Heart left ventricle (tissue), 16 donors: ENCODE measurements at regions not wholly inside any gene's neighbourhood (a gene's known extent, or its start where the extent isn't known, plus 50 kb on each side); places are given as distances from the start of the nearest gene placed in this dataset.

Experiments
- ATAC-seq, 4 donors: fragments of 200-7000 bp; cut with Tn5 transposase; one replicate each; pipeline ENCODE4 v1.9.1; 2020 to 2022; ENCODE audit warnings: moderate library complexity in 4 of 4, mild to moderate bottlenecking in 3 of 4, moderate number of reproducible peaks in 1 of 4
- DNase-seq, 5 donors: peaks; one replicate each; pipeline ENCODE4 v3.0.0-alpha.2; 2020
- H3K27ac ChIP-seq, 12 donors: fragments of 200-600 bp; sonication (generic) in 4 of 12; one replicate each; pipeline versions ENCODE4 v1.5.0 to v1.8.0; 2016 to 2022; ENCODE audit warnings: mild to moderate bottlenecking in 2 of 12
- H3K27me3 ChIP-seq, 9 donors: fragments of 200-600 bp; sonication (generic) in 2 of 9; one replicate each; pipeline versions ENCODE4 v1.5.1 to v1.8.0; 2016 to 2022; ENCODE audit warnings: mild to moderate bottlenecking in 3 of 9
- H3K36me3 ChIP-seq, 9 donors: fragments of 200-600 bp; sonication (generic) in 2 of 9; one replicate each; pipeline versions ENCODE4 v1.5.0 to v1.8.0; 2018 to 2022; ENCODE audit warnings: mild to moderate bottlenecking in 2 of 9
- H3K4me1 ChIP-seq, 12 donors: fragments of 200-600 bp; sonication (generic) in 4 of 12; one replicate each; pipeline versions ENCODE4 v1.5.0 to v1.8.0; 2016 to 2022; ENCODE audit warnings: mild to moderate bottlenecking in 3 of 12
- H3K4me3 ChIP-seq, 12 donors: fragments of 200-600 bp; sonication (generic) in 4 of 12; one replicate each; pipeline versions ENCODE4 v1.5.0 to v1.8.0; 2017 to 2022; ENCODE audit warnings: mild to moderate bottlenecking in 9 of 12, moderate library complexity in 4 of 12
- H3K9me3 ChIP-seq, 12 donors: fragments of 200-600 bp; sonication (generic) in 4 of 12; one replicate each; pipeline versions ENCODE4 v1.5.0 to v1.8.0; 2016 to 2022; ENCODE audit warnings: mild to moderate bottlenecking in 1 of 12
- CTCF ChIP-seq, 12 donors: fragments of 200-600 bp; sonication (generic) in 4 of 12; IDR thresholded peaks; one replicate each; pipeline versions ENCODE4 v1.5.0 to v1.8.0; 2018 to 2022; ENCODE audit warnings: antibody characterized with exemption in 12 of 12, mild to moderate bottlenecking in 5 of 12
- POLR2A ChIP-seq, 2 donors: fragments of 450-650 bp; IDR thresholded peaks; one replicate each; pipeline ENCODE4 v1.6.1; 2017; ENCODE audit warnings: antibody characterized with exemption in 2 of 2, mild to moderate bottlenecking in 2 of 2, moderate library complexity in 2 of 2
- WGBS, 4 donors: extraction: QIAGEN DNeasy Blood & Tissue Kit in 2 of 4; methylation state at CpG; one replicate each; pipeline versions ENCODE4 v1.1.5 to v1.1.7; 2013 to 2018; 5-methylcytosine and 5-hydroxymethylcytosine counted together
- intact Hi-C, 10 donors: fragments of 100-400 bp; cut with DNase I; formaldehyde crosslinking; loops; one replicate each; pipeline versions ENCODE4 v1.11.1 to v1.14.2; 2022
- donor health status: ischemic (EF 13 %, LVEDD 7.1; RV severe dilation, severe dysfunction).
- donor health status: healthy with polysubstance abuse.
- donor health status: DM: no; HTN: yes; CAD: no.
- donor health status: DM: no; HTN: no; CAD: no.
- donor health status: ischemic (EF 25% LVEDD 6.9; RV normal size, moderate dysfunction).
- donor health status: ischemic (EF 25% LVEDD 5.7; RV mildly dilated, moderate dysfunction).
- donor health status: healthy.
- donor health status: DM: yes; HTN: yes; CAD: no.
- donor health status: ischemic (EF 35%, LVEDD 5.7; RV mildly dilated, moderate dysfunction).
- donor health status: nonischemic (EF 11% LVEDD 7.7; RV severe dilation, severe dysfunction).
- donor health status: DM: yes; HTN: yes; CAD: no.
- donor health status: PGD.
- donor health status: ischemic (EF 29% LVEDD 5.4; RV normal size, mild dysfunction).
- donor health status: nonischemic (EF 23%, LVEDD 6.1; RV moderate dilation, normal function).

GRCh38 chr10:85311613-85312337 is 983.4 kb downstream of the CCSER2 start:
- Histone ChIP-seq H3K36me3 (no peaks in the 10 kb centered on the region), H3K27ac (no peak overlapping the region), H3K4me1 (no peaks in the 10 kb centered on the region), H3K4me3 (no peak overlapping the region), H3K27me3 (no peaks in the 10 kb centered on the region), H3K9me3 (no peaks in the 10 kb centered on the region)
- TF ChIP-seq CTCF (IDR thresholded peaks at IDR 0.05) (no peak), POLR2A (IDR thresholded peaks at IDR 0.05) (no peak)
- ATAC-seq, result no peak
- DNase-seq, result no peak
- 65 to 73% (median 67%) methylated on average over 2 of the region's 2 CpGs for WGBS, 4 donors
- intact Hi-C loops, result no loop called here

GRCh38 chr10:85315657-85316056 is 987.3 kb downstream of the CCSER2 start:
- H3K9me3 ChIP-seq, result no peaks in the 10 kb centered on the region
- intact Hi-C loops, result no loop called here
- no peak for ATAC-seq

GRCh38 chr10:85316276-85316675 is 987.9 kb downstream of the CCSER2 start:
- H3K27ac ChIP-seq, result no peak overlapping the region
- H3K27me3 ChIP-seq, result no peaks in the 10 kb centered on the region
- intact Hi-C loops, result no loop called here
- TF ChIP-seq CTCF (IDR thresholded peaks at IDR 0.05) (no peak), POLR2A (IDR thresholded peaks at IDR 0.05) (no peak)
- 77 to 85% (median 78%) methylated on average over 4 of the region's 4 CpGs for WGBS, 4 donors
- no peak for DNase-seq
- no peak for ATAC-seq
- peaks cover 0 to 17% (median 0%) of the 10 kb centered on the region in 12 donors for H3K4me1 ChIP-seq
- no peak overlapping the region for H3K4me3 ChIP-seq
- no peaks in the 10 kb centered on the region for H3K9me3 ChIP-seq
- H3K36me3 ChIP-seq, result no peaks in the 10 kb centered on the region

More at GRCh38 chr10:85315657-85316056, 987.3 kb downstream of the CCSER2 start:
- TF ChIP-seq CTCF (IDR thresholded peaks at IDR 0.05), result no peak
- TF ChIP-seq POLR2A (IDR thresholded peaks at IDR 0.05), result no peak
- Histone ChIP-seq H3K4me3 (no peak overlapping the region), H3K36me3 (no peaks in the 10 kb centered on the region), H3K27me3 (no peaks in the 10 kb centered on the region), H3K27ac (no peak overlapping the region), H3K4me1 (peaks cover 0 to 17% (median 0%) of the 10 kb centered on the region in 12 donors)
- WGBS, 4 donors, result 61 to 82% (median 73%) methylated on average over 4 of the region's 4 CpGs
- no peak for DNase-seq

- 66 to 78% (median 71%) methylated on average over 2 of the region's 2 CpGs for WGBS, 4 donors
These were observed 989.4 kb downstream of the CCSER2 start for GRCh38 chr10:85317827-85318226.

More at GRCh38 chr10:85317827-85318226, 989.4 kb downstream of the CCSER2 start:
- H3K27ac ChIP-seq, result no peak overlapping the region
- H3K36me3 ChIP-seq, result no peaks in the 10 kb centered on the region
- H3K27me3 ChIP-seq, result no peaks in the 10 kb centered on the region
- DNase-seq, result no peak
- no peak for ATAC-seq
- no peak overlapping the region for H3K4me3 ChIP-seq
- intact Hi-C loops, result no loop called here
- peaks cover 0 to 17% (median 0%) of the 10 kb centered on the region in 12 donors for H3K4me1 ChIP-seq
- TF ChIP-seq POLR2A (IDR thresholded peaks at IDR 0.05), result no peak
- peak in 1 of 12 donors; percentile 6 for TF ChIP-seq CTCF (IDR thresholded peaks at IDR 0.05)
- H3K9me3 ChIP-seq, result no peaks in the 10 kb centered on the region
